Sigmoid colon (tissue), 4 donors: ENCODE measurements at regions not wholly inside any gene's neighbourhood (a gene's known extent, or its start where the extent isn't known, plus 50 kb on each side); places are given as distances from the start of the nearest gene placed in this dataset.

Experiments used
- EP300 ChIP-seq, 4 donors: sonication (generic); formaldehyde crosslinking; IDR thresholded peaks; one replicate each; pipeline ENCODE4 v1.6.1; 2017; ENCODE audit warnings: antibody characterized with exemption in 4 of 4
- POLR2A ChIP-seq, 2 donors: fragments of 450-650 bp; IDR thresholded peaks; one replicate each; pipeline ENCODE4 v1.6.1; 2016; ENCODE audit warnings: antibody characterized with exemption in 2 of 2, mild to moderate bottlenecking in 2 of 2, moderate library complexity in 2 of 2
- POLR2AphosphoS5 ChIP-seq, 4 donors: sonication (generic); formaldehyde crosslinking; IDR thresholded peaks; one replicate each; pipeline ENCODE4 v1.6.1; 2017; ENCODE audit warnings: antibody characterized with exemption in 4 of 4
- TF ChIP-seq, protein P1 (sequence below), 4 experiments: fragments of 450-650 bp in 3 of 4; fragments of 200-600 bp in 1 of 4; IDR thresholded peaks; one replicate each; pipeline ENCODE4 v1.5.1; 2016 to 2019; ENCODE audit warnings: antibody characterized with exemption in 4 of 4, mild to moderate bottlenecking in 3 of 4, moderate library complexity in 2 of 4

- TF ChIP-seq POLR2AphosphoS5 (IDR thresholded peaks at IDR 0.05): no peak
- TF ChIP-seq, protein P1, sequence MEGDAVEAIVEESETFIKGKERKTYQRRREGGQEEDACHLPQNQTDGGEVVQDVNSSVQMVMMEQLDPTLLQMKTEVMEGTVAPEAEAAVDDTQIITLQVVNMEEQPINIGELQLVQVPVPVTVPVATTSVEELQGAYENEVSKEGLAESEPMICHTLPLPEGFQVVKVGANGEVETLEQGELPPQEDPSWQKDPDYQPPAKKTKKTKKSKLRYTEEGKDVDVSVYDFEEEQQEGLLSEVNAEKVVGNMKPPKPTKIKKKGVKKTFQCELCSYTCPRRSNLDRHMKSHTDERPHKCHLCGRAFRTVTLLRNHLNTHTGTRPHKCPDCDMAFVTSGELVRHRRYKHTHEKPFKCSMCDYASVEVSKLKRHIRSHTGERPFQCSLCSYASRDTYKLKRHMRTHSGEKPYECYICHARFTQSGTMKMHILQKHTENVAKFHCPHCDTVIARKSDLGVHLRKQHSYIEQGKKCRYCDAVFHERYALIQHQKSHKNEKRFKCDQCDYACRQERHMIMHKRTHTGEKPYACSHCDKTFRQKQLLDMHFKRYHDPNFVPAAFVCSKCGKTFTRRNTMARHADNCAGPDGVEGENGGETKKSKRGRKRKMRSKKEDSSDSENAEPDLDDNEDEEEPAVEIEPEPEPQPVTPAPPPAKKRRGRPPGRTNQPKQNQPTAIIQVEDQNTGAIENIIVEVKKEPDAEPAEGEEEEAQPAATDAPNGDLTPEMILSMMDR (IDR thresholded peaks at IDR 0.05): no peak
- TF ChIP-seq POLR2A (IDR thresholded peaks at IDR 0.05): no peak
- no peak for TF ChIP-seq EP300 (IDR thresholded peaks at IDR 0.05)
Measured at GRCh38 chr11:70677232-70677916, 279.0 kb downstream of the CTTN start.
